Fibroblast of lung (primary cell): ENCODE measurements at regions not wholly inside any gene's neighbourhood (a gene's known extent, or its start where the extent isn't known, plus 50 kb on each side); places are given as distances from the start of the nearest gene placed in this dataset.
"Not testable (repeated sequence)": the region's sequence is repeated elsewhere in the genome, so short reads cannot be mapped to it uniquely, and the experiment has no call there.

Experiments
- DNase-seq, 2 donors: peaks; one replicate each; pipeline versions ENCODE4 v3.0.0 to v3.0.0-alpha.2; 2010; ENCODE audit warnings: low read depth in 2 of 2
- H2AFZ ChIP-seq: 2 replicates; pipeline ENCODE4 v1.5.1; 2012; ENCODE audit warnings: low read length, control low read depth, inconsistent platforms
- H3K27ac ChIP-seq: 2 replicates; pipeline ENCODE4 v1.5.1; 2011; ENCODE audit warnings: low read length, control low read depth; ENCODE audit not compliant: insufficient read depth
- H3K27me3 ChIP-seq: 2 replicates; pipeline ENCODE4 v1.5.1; 2011; ENCODE audit warnings: mild to moderate bottlenecking, low read length; ENCODE audit not compliant: control insufficient read depth, insufficient read depth
- H3K36me3 ChIP-seq: 2 replicates; pipeline ENCODE4 v1.5.1; 2011; ENCODE audit warnings: low read length; ENCODE audit not compliant: control insufficient read depth, insufficient read depth
- H3K4me1 ChIP-seq: 2 replicates; pipeline ENCODE4 v1.5.1; 2011; ENCODE audit warnings: low read length; ENCODE audit not compliant: control insufficient read depth, insufficient read depth; ENCODE audit errors: extremely low read depth
- H3K4me2 ChIP-seq: 2 replicates; pipeline ENCODE4 v1.5.1; 2011; ENCODE audit warnings: low read length, control low read depth; ENCODE audit not compliant: insufficient read depth; ENCODE audit errors: extremely low read depth
- H3K4me3 ChIP-seq, 4 experiments: fragments of 200-600 bp in 1 of 4; sonication (generic) in 1 of 4; replicated peaks in 1 of 4; 2 replicates each; pipeline ENCODE4 v1.5.1; 2011 to 2016; ENCODE audit warnings: low read length in 4 of 4, low read depth in 3 of 4, mild to moderate bottlenecking in 3 of 4, control low read depth in 2 of 4, inconsistent platforms in 1 of 4, mixed read lengths in 1 of 4; ENCODE audit not compliant: insufficient read depth in 1 of 4; ENCODE audit errors: control extremely low read depth in 1 of 4
- H3K79me2 ChIP-seq: 2 replicates; pipeline ENCODE4 v1.5.1; 2012; ENCODE audit warnings: mild to moderate bottlenecking, low read length, inconsistent platforms; ENCODE audit not compliant: control insufficient read depth, insufficient read depth
- H3K9ac ChIP-seq: 2 replicates; pipeline ENCODE4 v1.5.1; 2011; ENCODE audit warnings: mild to moderate bottlenecking, low read length, control low read depth; ENCODE audit not compliant: insufficient read depth
- H3K9me3 ChIP-seq: 2 replicates; pipeline ENCODE4 v1.5.1; 2012; ENCODE audit warnings: low read depth, low read length; ENCODE audit not compliant: control insufficient read depth, insufficient read depth
- H4K20me1 ChIP-seq: 2 replicates; pipeline ENCODE4 v1.5.1; 2011; ENCODE audit warnings: low read length; ENCODE audit not compliant: control insufficient read depth, insufficient read depth; ENCODE audit errors: extremely low read depth
- CTCF ChIP-seq, 2 donors: IDR thresholded peaks in 1 of 2; conservative IDR thresholded peaks in 1 of 2; 1 replicate in 1 of 2; 2 replicates in 1 of 2; pipeline ENCODE4 v1.5.1; 2011 to 2012; ENCODE audit warnings: low read length in 2 of 2, control low read depth in 1 of 2, inconsistent platforms in 1 of 2, low read depth in 1 of 2, mild to moderate bottlenecking in 1 of 2
- EZH2 ChIP-seq: IDR thresholded peaks from 2 replicates; pipeline ENCODE4 v1.5.1; 2012; ENCODE audit warnings: low read length, control low read depth, mild to moderate bottlenecking; ENCODE audit errors: missing control alignments

- no peak for TF ChIP-seq CTCF (conservative IDR thresholded peaks at IDR 0.05 in 1 of 2, IDR thresholded peaks at IDR 0.05 in 1 of 2; ENCODE audit: low read depth in 1 of 2, low read length in 2 of 2)
- TF ChIP-seq EZH2, result no peak
- H3K9ac ChIP-seq, result no peak overlapping the region
- H3K27ac ChIP-seq, result no peak overlapping the region
- H3K36me3 ChIP-seq, result no peaks in the 10 kb centered on the region
- H4K20me1 ChIP-seq, result no peaks in the 10 kb centered on the region
- H3K9me3 ChIP-seq, result no peaks in the 10 kb centered on the region
- no peaks in the 10 kb centered on the region for H3K4me1 ChIP-seq
- no peaks in the 10 kb centered on the region for H3K79me2 ChIP-seq
- H2AFZ ChIP-seq, result no peak overlapping the region
- no peak for DNase-seq
- H3K27me3 ChIP-seq, result no peaks in the 10 kb centered on the region
- H3K4me3 ChIP-seq, result no peak overlapping the region
- H3K4me2 ChIP-seq, result no peak overlapping the region
These were observed 513.4 kb upstream of the FLRT2 start for GRCh38 chr14:85016496-85016895.

- H3K36me3 ChIP-seq, H3K27ac ChIP-seq, H3K9me3 ChIP-seq, H4K20me1 ChIP-seq, H3K9ac ChIP-seq, H3K4me1 ChIP-seq, H3K4me3 ChIP-seq, H2AFZ ChIP-seq, DNase-seq, H3K4me2 ChIP-seq, H3K79me2 ChIP-seq, H3K27me3 ChIP-seq: not testable (repeated sequence)
These were observed 506.1 kb upstream of the FLRT2 start for GRCh38 chr14:85023866-85024265.

GRCh38 chr14:85024931-85025330 lies 505.0 kb upstream of the FLRT2 start:
- H2AFZ ChIP-seq, result no peak overlapping the region
- H4K20me1 ChIP-seq, result no peaks in the 10 kb centered on the region
- no peak overlapping the region for H3K27ac ChIP-seq
- TF ChIP-seq CTCF (conservative IDR thresholded peaks at IDR 0.05 in 1 of 2, IDR thresholded peaks at IDR 0.05 in 1 of 2; ENCODE audit: low read depth in 1 of 2, low read length in 2 of 2), result no peak
- TF ChIP-seq EZH2, result no peak
- H3K27me3 ChIP-seq, result no peaks in the 10 kb centered on the region
- no peak for DNase-seq
- H3K79me2 ChIP-seq, result no peaks in the 10 kb centered on the region
- H3K4me3 ChIP-seq, result no peak overlapping the region
- H3K4me1 ChIP-seq, result no peaks in the 10 kb centered on the region
- H3K9me3 ChIP-seq, result no peaks in the 10 kb centered on the region
- H3K9ac ChIP-seq, result no peak overlapping the region
- no peak overlapping the region for H3K4me2 ChIP-seq
- no peaks in the 10 kb centered on the region for H3K36me3 ChIP-seq
